DMS114 treated with DMSO at 0.1 percent for 48 hours (cell line): ENCODE measurements at regions not wholly inside any gene's neighbourhood (a gene's known extent, or its start where the extent isn't known, plus 50 kb on each side); places are given as distances from the start of the nearest gene placed in this dataset.

Experiments used
- DNase-seq: peaks from one replicate; lab custom pipeline; 2025; ENCODE audit not compliant: unreplicated experiment; lab: John Stamatoyannopoulos, UW

GRCh38 chr12:65546528-65546927 is 268.0 kb downstream of the MSRB3 start:
- no peak for DNase-seq

- DNase-seq, result peak; percentile 65
Observed at GRCh38 chr12:65556676-65557437, 267.4 kb upstream of the HMGA2 start.

- DNase-seq, result no peak
Observed at GRCh38 chr12:65557438-65558181, 266.7 kb upstream of the HMGA2 start.

- DNase-seq, result no peak
Observed at GRCh38 chr12:65560286-65560685, 264.0 kb upstream of the HMGA2 start.

- DNase-seq, result no peak
Observed at GRCh38 chr12:65561798-65562382, 262.4 kb upstream of the HMGA2 start.

GRCh38 chr12:65565601-65566560 is 258.4 kb upstream of the HMGA2 start:
- peak; percentile 43 for DNase-seq

GRCh38 chr12:65566751-65567150 is 257.5 kb upstream of the HMGA2 start:
- no peak for DNase-seq

GRCh38 chr12:65567820-65568219 is 256.5 kb upstream of the HMGA2 start:
- no peak for DNase-seq

GRCh38 chr12:65568517-65568916 is 255.8 kb upstream of the HMGA2 start:
- peak; percentile 78 for DNase-seq

- no peak for DNase-seq
Observed at GRCh38 chr12:65570451-65571130, 253.7 kb upstream of the HMGA2 start.

- DNase-seq, result no peak
Observed at GRCh38 chr12:65574867-65575266, 249.4 kb upstream of the HMGA2 start.

- no peak for DNase-seq
Observed at GRCh38 chr12:65584016-65584415, 240.3 kb upstream of the HMGA2 start.

- peak; percentile 91 for DNase-seq
Observed at GRCh38 chr12:65585648-65586602, 238.4 kb upstream of the HMGA2 start.

- no peak for DNase-seq
Observed at GRCh38 chr12:65586796-65587195, 237.5 kb upstream of the HMGA2 start.

GRCh38 chr12:65590318-65590717 is 234.0 kb upstream of the HMGA2 start:
- no peak for DNase-seq

- no peak for DNase-seq
Observed at GRCh38 chr12:65592416-65592815, 231.9 kb upstream of the HMGA2 start.

- no peak for DNase-seq
Observed at GRCh38 chr12:65593239-65593701, 231.0 kb upstream of the HMGA2 start.

GRCh38 chr12:65594409-65594808 is 229.9 kb upstream of the HMGA2 start:
- peak; percentile 55 for DNase-seq

- DNase-seq, result no peak
Observed at GRCh38 chr12:65595016-65595560, 229.2 kb upstream of the HMGA2 start.
